22Rv1 (cell line): ENCODE measurements at regions not wholly inside any gene's neighbourhood (a gene's known extent, or its start where the extent isn't known, plus 50 kb on each side); places are given as distances from the start of the nearest gene placed in this dataset.
"Not testable (repeated sequence)": the region's sequence is repeated elsewhere in the genome, so short reads cannot be mapped to it uniquely, and the experiment has no call there.

ENCODE experiments used
- H3K27ac ChIP-seq: fragments of 450-650 bp; 2 replicates; pipeline ENCODE4 v1.5.1; 2017
- ZFX ChIP-seq: fragments of 450-650 bp; IDR thresholded peaks from 2 replicates; pipeline ENCODE4 v1.6.1; 2017; ENCODE audit warnings: antibody characterized with exemption, borderline replicate concordance
- TF ChIP-seq, protein P1 (sequence below): fragments of 450-650 bp; IDR thresholded peaks from 2 replicates; pipeline ENCODE4 v1.5.1; 2017; ENCODE audit warnings: mild to moderate bottlenecking

DNA sequence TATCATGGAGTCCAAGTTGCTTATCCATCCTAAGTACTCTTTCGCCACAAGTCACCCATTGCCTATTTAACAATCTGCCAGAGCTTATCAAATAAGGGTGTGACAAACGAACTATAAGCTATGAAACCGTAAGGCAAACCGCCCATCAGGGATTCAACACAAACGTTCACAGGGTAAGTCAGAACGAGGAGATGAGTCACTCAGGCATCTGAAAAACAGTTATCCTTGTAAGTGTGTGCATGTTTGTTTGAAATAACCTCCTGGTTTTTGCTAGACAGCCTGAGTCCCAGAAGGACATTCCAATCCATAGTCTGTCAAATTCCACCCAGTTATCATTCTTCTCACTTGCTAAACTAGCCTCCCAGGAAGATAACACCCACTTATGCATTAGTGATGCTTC, 299.1 kb downstream of the PAX3 start:
- no peak for TF ChIP-seq ZFX
- TF ChIP-seq, protein P1, sequence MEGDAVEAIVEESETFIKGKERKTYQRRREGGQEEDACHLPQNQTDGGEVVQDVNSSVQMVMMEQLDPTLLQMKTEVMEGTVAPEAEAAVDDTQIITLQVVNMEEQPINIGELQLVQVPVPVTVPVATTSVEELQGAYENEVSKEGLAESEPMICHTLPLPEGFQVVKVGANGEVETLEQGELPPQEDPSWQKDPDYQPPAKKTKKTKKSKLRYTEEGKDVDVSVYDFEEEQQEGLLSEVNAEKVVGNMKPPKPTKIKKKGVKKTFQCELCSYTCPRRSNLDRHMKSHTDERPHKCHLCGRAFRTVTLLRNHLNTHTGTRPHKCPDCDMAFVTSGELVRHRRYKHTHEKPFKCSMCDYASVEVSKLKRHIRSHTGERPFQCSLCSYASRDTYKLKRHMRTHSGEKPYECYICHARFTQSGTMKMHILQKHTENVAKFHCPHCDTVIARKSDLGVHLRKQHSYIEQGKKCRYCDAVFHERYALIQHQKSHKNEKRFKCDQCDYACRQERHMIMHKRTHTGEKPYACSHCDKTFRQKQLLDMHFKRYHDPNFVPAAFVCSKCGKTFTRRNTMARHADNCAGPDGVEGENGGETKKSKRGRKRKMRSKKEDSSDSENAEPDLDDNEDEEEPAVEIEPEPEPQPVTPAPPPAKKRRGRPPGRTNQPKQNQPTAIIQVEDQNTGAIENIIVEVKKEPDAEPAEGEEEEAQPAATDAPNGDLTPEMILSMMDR, result no peak
- H3K27ac ChIP-seq, result no peak overlapping the region

DNA sequence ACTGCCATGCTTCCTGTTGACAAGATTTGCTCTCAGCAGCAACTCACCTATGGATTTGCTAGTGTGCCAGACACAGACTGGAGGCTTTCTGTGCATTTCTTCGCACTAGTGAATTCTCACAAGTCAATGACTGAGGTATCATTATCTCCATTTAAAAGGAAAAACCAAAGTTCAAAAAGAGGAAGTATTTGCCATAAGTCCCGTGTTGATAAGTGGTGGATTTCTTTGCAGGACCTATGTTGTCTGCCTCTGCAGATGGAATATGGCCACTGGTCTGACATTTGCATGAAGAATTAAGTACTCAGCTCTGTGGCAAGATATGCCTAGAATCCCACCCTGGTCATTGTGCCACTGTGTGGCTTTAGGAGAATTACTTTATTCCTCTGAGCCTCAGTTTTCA, 299.6 kb downstream of the PAX3 start:
- TF ChIP-seq, protein P1, result no peak
- TF ChIP-seq ZFX, result no peak
- H3K27ac ChIP-seq, result no peak overlapping the region

DNA sequence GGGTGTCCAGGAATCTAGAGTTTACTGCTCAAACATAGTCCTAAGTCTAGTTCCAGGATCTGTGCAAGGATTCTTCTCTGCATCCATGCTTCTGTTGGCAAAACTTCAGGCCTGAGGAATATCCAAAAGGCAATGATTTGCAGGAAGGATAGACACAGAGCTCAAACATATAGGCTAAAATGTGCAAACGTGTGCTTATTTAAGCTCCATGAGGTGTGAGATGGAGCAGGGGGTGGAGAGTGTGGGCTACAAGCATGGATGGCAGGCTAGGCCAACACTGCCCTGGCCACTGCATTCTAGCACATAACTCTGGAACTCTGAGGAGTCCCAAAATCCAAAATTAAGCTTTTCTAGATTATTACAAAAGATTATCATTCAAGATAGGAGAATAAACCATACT, 301.1 kb downstream of the PAX3 start:
- TF ChIP-seq, protein P1, result no peak
- TF ChIP-seq ZFX, result no peak

DNA sequence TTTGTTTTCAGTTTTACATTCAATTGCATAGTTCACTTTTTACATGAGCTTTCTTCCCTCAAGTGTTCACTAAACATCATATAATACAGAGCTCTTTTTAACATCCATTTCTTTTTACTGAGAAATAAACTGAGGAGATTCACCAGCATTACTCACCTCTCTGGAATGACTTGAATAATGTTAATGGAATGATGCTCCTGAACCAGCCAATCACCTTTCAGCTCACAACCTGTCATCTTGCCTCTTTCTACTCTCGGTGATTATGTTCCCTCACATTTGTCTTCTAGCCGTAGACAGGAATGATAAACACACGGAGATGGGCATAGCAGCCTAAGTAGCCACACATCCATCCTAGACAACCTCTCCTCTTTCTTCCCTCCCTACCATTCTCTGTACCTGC, 301.7 kb downstream of the PAX3 start:
- no peak overlapping the region for H3K27ac ChIP-seq
- TF ChIP-seq ZFX, result no peak
- TF ChIP-seq, protein P1, result no peak

More for the DNA sequence above, 301.1 kb downstream of the PAX3 start:
- H3K27ac ChIP-seq, result no peak overlapping the region

DNA sequence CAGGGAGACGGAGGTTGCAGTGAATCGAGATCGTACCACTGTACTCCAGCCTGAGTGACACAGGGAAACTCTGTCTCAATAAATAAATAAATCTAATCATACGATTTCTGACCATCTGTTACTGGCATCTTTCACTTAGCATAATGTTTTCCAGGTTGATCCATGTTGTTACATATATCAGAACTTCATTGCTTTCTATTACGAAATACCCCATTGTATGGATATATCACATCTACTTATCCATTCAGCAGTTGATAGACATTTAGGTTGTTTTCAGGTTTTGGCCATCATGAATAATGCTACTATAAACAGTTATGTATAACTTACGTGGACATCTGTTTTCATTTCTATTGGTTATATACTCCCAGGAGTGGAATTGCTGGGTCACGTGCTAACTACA, 303.9 kb downstream of the PAX3 start:
- no peak overlapping the region for H3K27ac ChIP-seq
- TF ChIP-seq ZFX, result no peak
- TF ChIP-seq, protein P1, result no peak

DNA sequence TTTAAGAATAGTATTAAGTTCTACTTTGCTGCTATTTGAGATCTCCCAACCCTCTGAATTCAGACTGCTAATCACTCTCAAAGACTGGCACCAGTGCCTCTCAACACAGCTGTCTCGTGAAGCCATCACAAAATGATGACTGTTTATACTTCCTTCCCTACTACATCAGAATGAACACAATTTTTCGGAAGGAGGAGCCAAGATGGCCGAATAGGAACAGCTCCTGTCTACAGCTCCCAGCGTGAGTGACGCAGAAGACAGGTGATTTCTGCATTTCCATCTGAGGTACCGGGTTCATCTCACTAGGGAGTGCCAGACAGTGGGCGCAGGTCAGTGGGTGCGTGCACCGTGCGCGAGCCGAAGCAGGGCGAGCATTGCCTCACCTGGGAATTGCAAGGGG, 314.4 kb downstream of the PAX3 start:
- H3K27ac ChIP-seq, result not testable (repeated sequence)

DNA sequence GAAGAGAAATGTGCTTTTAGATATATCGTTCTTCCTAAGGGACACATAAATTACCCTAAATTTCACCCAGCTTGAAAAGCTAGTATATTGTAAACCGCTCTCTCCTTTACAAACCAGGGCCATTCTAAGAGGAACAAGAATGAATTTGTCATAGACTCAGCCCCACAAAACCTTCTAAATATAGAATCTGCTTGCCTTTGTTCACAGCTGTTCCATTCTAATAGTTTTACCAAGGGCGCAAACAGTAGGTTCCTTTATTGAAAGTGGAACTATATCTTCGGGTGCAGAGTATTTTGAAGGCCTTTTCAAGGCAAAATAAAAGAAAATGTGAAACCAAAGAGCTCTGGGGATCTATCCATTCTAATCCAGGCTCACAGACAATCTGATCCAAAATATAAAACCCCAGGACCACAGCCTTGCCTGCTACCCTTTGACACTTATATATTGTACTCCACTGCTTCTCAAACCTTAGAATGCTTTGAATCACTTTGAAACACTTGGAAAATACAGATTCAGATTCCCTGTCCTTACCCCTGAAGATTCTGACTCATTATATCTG, 316.8 kb downstream of the PAX3 start:
- no peak for TF ChIP-seq ZFX
- TF ChIP-seq, protein P1, result no peak
- no peak overlapping the region for H3K27ac ChIP-seq

DNA sequence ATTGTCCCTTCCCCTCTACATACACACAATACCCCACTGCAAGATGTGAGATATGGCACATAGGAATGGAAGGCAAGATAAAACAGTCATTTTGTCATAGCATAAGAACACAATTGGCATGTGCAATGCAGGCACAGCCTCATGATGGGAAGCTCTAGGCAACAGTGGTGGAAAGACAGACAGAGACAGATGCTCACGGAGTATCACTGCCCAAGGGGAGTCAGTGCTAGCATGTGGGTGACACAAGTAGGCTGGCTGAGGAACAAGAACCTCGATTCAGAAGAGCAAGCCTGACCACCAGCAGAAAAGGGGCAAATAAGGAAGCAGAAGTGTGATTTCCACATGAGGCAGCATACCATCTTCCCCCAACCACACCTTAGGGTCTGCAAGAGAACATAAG, 323.6 kb downstream of the PAX3 start:
- TF ChIP-seq ZFX, result no peak
- TF ChIP-seq, protein P1, result no peak
- no peak overlapping the region for H3K27ac ChIP-seq
